ENCODE measurements at regions not wholly inside any gene's neighbourhood (a gene's known extent, or its start where the extent isn't known, plus 50 kb on each side); places are given as distances from the start of the nearest gene placed in this dataset.

- no peaks in the 10 kb centered on the region for H3K9me3 Mint-ChIP-seq
- DNase-seq: no peak
- no peaks in the 10 kb centered on the region for H3K4me1 ChIP-seq (ENCODE audit: insufficient read depth, low read length)
- no peaks in the 10 kb centered on the region for H3K4me1 Mint-ChIP-seq
- H3K79me2 ChIP-seq (ENCODE audit: insufficient read depth, low read length): no peaks in the 10 kb centered on the region
- no peak overlapping the region for H2BK15ac ChIP-seq (ENCODE audit: low read depth, low read length)
- H3K36me3 Mint-ChIP-seq (ENCODE audit: insufficient read depth in 1 of 3, low read depth in 3 of 3): peaks cover 0 to 2% (median 0%) of the 10 kb centered on the region in 3 experiments; a peak in 1 of 7 replicates
- H3K56ac ChIP-seq (ENCODE audit: insufficient read length, low read depth, low read length): no peak overlapping the region
- H3K23me2 ChIP-seq (ENCODE audit: insufficient read length, low read depth, low read length, poor library complexity, severe bottlenecking): no peaks in the 10 kb centered on the region
- no peak for TF ChIP-seq CTCF (conservative IDR thresholded peaks at IDR 0.05)
- H2BK120ac ChIP-seq (ENCODE audit: low read depth, low read length, poor library complexity, severe bottlenecking): no peak overlapping the region
- H3K9me3 ChIP-seq (ENCODE audit: control insufficient read depth, low read depth, low read length): no peaks in the 10 kb centered on the region
- H2AFZ ChIP-seq (ENCODE audit: low read length): no peak overlapping the region
- no peaks in the 10 kb centered on the region for H4K20me1 ChIP-seq (ENCODE audit: control insufficient read depth, insufficient read depth, insufficient read length)
- H3K9ac ChIP-seq (ENCODE audit: extremely low read depth, insufficient read length, low read length): no peak overlapping the region
- no peak overlapping the region for H2BK5ac ChIP-seq (ENCODE audit: insufficient read length, low read length)
- no peak overlapping the region for H4K8ac ChIP-seq (replicated peaks; ENCODE audit: insufficient read length, low read depth, low read length)
- H3K27me3 Mint-ChIP-seq (ENCODE audit: low read depth): no peaks in the 10 kb centered on the region
- H3K4me2 ChIP-seq (ENCODE audit: insufficient read depth, insufficient read length, low read length): no peak overlapping the region
- no peak overlapping the region for H2AK5ac ChIP-seq (ENCODE audit: insufficient read length, low read length)
- no peak overlapping the region for H4K5ac ChIP-seq (ENCODE audit: insufficient read length, low read depth, low read length)
- H3K14ac ChIP-seq (ENCODE audit: insufficient read depth, low read length): no peak overlapping the region
- H3K27me3 ChIP-seq (ENCODE audit: insufficient read depth, low read length): no peaks in the 10 kb centered on the region
- H3K27ac ChIP-seq (ENCODE audit: insufficient read length, low read depth, low read length): no peak overlapping the region
- H3K79me1 ChIP-seq (ENCODE audit: insufficient read depth, low read depth, low read length, poor library complexity, severe bottlenecking): no peaks in the 10 kb centered on the region
- no peak overlapping the region for H3K4ac ChIP-seq (ENCODE audit: low read depth, low read length)
- no peak overlapping the region for H3K18ac ChIP-seq (ENCODE audit: insufficient read length, low read depth, low read length)
- WGBS (ENCODE audit: extremely low coverage, insufficient read length, low lambda C conversion rate): no CpG with 5 or more reads among the region's 4 CpGs
- H3K23ac ChIP-seq (ENCODE audit: insufficient read length, low read depth, low read length): no peak overlapping the region
- no peak overlapping the region for H3K27ac Mint-ChIP-seq
- no peak overlapping the region for H2BK12ac ChIP-seq (ENCODE audit: insufficient read length, low read depth, low read length)
- no peak overlapping the region for H2BK20ac ChIP-seq (ENCODE audit: low read depth, low read length, poor library complexity, severe bottlenecking)
- no peak overlapping the region for H3T11ph ChIP-seq (ENCODE audit: low read length)
- no peak overlapping the region for H4K91ac ChIP-seq (ENCODE audit: insufficient read length, low read depth, low read length)
- no peak overlapping the region for H3K4me3 Mint-ChIP-seq
Observed at GRCh38 chr1:239189998-239190512, 196.3 kb upstream of the CHRM3 start.
